ENCODE measurements at regions not wholly inside any gene's neighbourhood (a gene's known extent, or its start where the extent isn't known, plus 50 kb on each side); places are given as distances from the start of the nearest gene placed in this dataset.
"Not testable (repeated sequence)": the region's sequence is repeated elsewhere in the genome, so short reads cannot be mapped to it uniquely, and the experiment has no call there.

- H3K27ac ChIP-seq; DNase-seq (ENCODE audit: low read depth, low spot score): not testable (repeated sequence)
Measured at GRCh38 chr2:87309785-87310184, 288.1 kb upstream of the PLGLB1 start.

DNA sequence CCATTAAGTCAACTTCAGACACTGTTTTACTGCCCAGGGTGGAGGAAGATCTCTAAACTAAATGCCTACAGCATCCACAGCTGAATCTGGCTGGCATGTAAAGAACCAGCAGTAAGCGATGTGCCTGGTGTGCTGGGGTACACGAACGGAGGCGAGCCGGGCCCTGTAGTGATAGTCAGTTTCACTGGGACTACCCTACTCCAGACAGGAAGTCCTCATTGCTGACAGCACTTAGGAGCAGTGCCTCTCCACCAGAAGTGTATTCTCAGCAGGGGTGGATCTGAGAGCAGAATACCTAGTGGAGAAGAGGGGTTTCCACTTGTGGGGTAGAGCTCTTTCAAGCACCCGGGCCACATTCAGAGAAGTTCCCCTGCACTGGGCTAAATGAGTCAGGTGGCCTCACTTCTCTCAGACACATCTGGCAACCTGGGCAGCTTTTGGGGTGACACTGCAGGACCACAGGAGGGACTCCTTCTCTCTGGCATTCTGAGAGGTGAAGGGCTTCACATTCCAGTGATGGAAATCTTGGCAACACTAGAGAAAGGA lies 290.3 kb upstream of the PLGLB1 start:
- not testable (repeated sequence) for DNase-seq (ENCODE audit: low read depth, low spot score); H3K27ac ChIP-seq

DNA sequence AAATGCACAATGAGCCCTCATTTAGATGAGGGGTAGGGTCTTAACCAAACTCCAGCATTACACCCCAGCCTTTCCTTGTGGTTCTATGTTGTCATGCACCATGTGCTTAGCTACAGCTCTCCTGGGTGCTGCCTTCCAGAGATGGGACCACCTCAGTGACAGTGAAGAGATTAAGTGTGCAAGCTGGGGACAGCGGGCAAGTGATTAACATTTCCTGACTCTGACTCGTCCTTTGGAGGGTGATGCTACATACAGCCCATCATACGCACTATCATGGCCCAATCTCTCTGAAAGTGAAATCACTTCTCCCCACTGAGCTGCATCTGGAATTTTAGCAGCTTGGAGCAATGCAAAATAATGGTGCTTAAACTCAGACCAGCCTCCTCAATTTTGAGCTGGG lies 293.0 kb upstream of the PLGLB1 start:
- DNase-seq (ENCODE audit: low read depth, low spot score); H3K27ac ChIP-seq: not testable (repeated sequence)

GRCh38 chr2:87315183-87315902 lies 293.7 kb upstream of the PLGLB1 start:
- not testable (repeated sequence) for H3K27ac ChIP-seq
- peak; percentile 54 for DNase-seq (ENCODE audit: low read depth, low spot score)

DNA sequence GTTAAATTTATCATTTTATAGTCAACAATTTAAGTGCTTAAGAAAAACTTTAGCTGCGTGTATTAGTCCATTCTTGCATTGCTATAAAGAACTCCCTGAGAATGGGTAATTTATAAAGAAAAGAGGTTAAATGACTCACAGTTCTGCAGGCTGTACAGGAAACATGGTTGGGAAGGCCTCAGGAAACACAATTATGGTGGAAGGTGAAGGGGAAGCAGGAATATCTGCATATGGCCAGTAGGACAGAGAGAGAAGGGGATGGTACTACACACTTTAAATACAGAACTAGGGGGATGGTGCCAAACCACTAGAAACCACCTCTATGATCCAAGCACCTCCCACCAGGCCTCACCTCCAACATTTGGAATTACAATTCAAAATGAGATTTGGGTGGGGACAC lies 295.5 kb upstream of the PLGLB1 start:
- not testable (repeated sequence) for H3K27ac ChIP-seq; DNase-seq (ENCODE audit: low read depth, low spot score)

GRCh38 chr2:87318814-87319491 lies 297.3 kb upstream of the PLGLB1 start:
- peak overlapping the region; percentile 41 for H3K27ac ChIP-seq

DNA sequence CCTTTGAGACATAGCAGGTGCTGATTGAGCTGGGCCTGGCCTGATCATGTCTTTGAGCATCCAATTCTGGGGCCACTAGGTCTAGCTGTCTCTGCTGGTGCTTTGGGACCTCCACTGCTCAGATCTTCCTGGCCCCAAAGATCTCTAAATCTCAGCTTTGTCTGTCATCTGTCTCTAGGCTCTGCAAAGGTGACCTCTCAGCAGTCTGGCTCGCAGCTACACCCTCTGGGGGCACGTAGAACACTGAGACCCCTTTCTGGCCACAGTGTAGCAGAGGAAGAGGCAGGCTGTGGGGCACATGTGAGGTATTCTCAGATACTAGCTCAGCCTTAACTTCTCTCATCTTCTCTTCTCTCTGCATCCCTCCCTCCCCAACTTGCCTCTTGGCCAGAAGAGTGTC lies 298.1 kb upstream of the PLGLB1 start:
- not testable (repeated sequence) for DNase-seq (ENCODE audit: low read depth, low spot score)

More at GRCh38 chr2:87318814-87319491, 297.3 kb upstream of the PLGLB1 start:
- peak; percentile 12 for DNase-seq (ENCODE audit: low read depth, low spot score)

GRCh38 chr2:87321201-87321600 lies 299.6 kb upstream of the PLGLB1 start:
- not testable (repeated sequence) for DNase-seq (ENCODE audit: low read depth, low spot score); H3K27ac ChIP-seq

More for the DNA sequence above, 298.1 kb upstream of the PLGLB1 start:
- H3K27ac ChIP-seq: not testable (repeated sequence)

- DNase-seq (ENCODE audit: low read depth, low spot score): not testable (repeated sequence)
- peak overlapping the region; percentile 83 for H3K27ac ChIP-seq
Measured at GRCh38 chr2:87324335-87325041, 302.8 kb upstream of the PLGLB1 start.

- not testable (repeated sequence) for DNase-seq (ENCODE audit: low read depth, low spot score)
- peak overlapping the region; percentile 83 for H3K27ac ChIP-seq
Measured at GRCh38 chr2:87325042-87325910, 303.6 kb upstream of the PLGLB1 start.

- H3K27ac ChIP-seq: peak overlapping the region; percentile 83
- not testable (repeated sequence) for DNase-seq (ENCODE audit: low read depth, low spot score)
Measured at GRCh38 chr2:87325911-87326294, 304.3 kb upstream of the PLGLB1 start.

GRCh38 chr2:87326754-87327153 lies 305.1 kb upstream of the PLGLB1 start:
- DNase-seq (ENCODE audit: low read depth, low spot score); H3K27ac ChIP-seq: not testable (repeated sequence)

- not testable (repeated sequence) for H3K27ac ChIP-seq
Measured at GRCh38 chr2:87327648-87328371, 306.2 kb upstream of the PLGLB1 start.

DNA sequence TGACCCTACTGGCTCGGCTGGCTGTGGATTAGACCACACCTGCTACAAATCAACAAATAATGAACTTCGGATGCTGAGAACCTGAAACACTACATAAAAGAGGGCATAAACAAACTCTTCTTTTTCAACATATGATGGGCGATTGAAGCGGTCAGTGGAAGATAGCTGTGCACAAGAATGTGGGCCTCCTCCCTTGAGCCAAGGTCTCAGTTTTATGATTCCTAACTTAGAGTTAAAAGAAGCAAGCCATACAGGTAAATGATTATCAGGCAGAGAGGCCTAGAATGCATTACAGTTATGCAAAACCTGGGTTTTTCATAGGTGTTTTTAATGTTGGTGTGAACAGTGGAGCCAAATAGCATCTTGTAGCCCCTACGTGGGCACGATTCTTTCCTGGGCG lies 307.9 kb upstream of the PLGLB1 start:
- not testable (repeated sequence) for H3K27ac ChIP-seq; DNase-seq (ENCODE audit: low read depth, low spot score)

More at GRCh38 chr2:87327648-87328371, 306.2 kb upstream of the PLGLB1 start:
- DNase-seq (ENCODE audit: low read depth, low spot score): not testable (repeated sequence)

DNA sequence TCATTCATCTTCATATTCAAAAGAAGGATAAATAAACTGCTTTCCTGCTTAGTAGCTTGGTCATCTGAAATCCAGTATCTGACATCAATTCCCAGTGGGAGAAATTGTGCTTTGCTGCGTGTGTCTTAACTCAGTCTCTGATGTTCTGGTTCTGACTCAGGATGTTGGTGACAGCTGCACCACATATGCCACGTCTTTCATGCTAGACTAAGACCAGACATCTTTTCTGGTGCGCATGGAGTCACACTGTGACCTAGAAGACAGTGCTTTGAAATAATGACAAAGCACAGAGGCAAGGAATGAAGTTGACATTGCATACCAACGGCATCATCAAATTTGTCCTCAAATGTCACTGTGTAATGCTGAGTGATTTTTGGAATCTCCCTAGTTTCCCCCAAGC lies 308.8 kb upstream of the PLGLB1 start:
- H3K27ac ChIP-seq; DNase-seq (ENCODE audit: low read depth, low spot score): not testable (repeated sequence)

DNA sequence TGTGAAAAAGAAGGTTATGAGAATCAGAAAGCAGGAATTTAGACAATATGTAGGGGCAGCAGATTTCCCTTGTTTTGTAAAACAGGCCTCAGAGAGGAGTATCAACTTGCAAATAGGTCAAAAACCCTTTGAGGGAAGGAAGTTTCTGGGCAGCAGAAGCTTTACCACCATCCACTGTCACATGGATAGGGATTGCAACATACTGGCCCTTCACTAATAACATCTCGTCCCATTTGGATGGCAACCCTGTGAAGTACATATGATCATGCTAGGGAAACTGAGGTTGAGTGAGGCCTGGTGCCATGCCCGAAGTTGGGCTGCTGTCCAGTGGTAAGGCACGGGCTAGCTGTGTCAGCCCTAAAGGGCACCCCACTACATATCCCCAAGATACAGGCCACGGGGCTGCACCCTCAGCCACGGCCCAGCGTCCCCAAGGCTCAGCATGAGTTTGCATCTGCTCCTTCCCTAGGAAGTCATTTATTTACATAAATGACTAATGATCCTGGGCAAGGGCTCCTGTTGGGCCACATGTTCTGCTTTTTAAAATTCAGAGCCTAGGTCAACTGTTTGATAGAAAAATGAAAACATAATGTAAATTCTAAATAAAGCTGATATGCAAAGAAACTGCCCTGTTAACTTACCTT lies 310.4 kb upstream of the PLGLB1 start:
- H3K27ac ChIP-seq; DNase-seq (ENCODE audit: low read depth, low spot score): not testable (repeated sequence)

GRCh38 chr2:87334888-87335287 lies 313.2 kb upstream of the PLGLB1 start:
- DNase-seq (ENCODE audit: low read depth, low spot score); H3K27ac ChIP-seq: not testable (repeated sequence)

- not testable (repeated sequence) for DNase-seq (ENCODE audit: low read depth, low spot score)
Measured at GRCh38 chr2:87338998-87339397, 317.4 kb upstream of the PLGLB1 start.

More at GRCh38 chr2:87338998-87339397, 317.4 kb upstream of the PLGLB1 start:
- H3K27ac ChIP-seq: not testable (repeated sequence)
